GM12891 (cell line): ENCODE measurements at regions not wholly inside any gene's neighbourhood (a gene's known extent, or its start where the extent isn't known, plus 50 kb on each side); places are given as distances from the start of the nearest gene placed in this dataset.

Source experiments
- POLR2A ChIP-seq: IDR thresholded peaks from 2 replicates; pipeline ENCODE4 v1.6.1; 2011; ENCODE audit warnings: low read depth, low read length, control low read depth
- POLR2AphosphoS5 ChIP-seq: IDR thresholded peaks from 2 replicates; pipeline ENCODE4 v1.6.1; 2011; ENCODE audit warnings: low read depth, low read length, control low read depth
- SPI1 ChIP-seq: IDR thresholded peaks from 2 replicates; pipeline ENCODE4 v1.6.1; 2011; ENCODE audit warnings: low read depth, low read length, control low read depth
- TAF1 ChIP-seq: IDR thresholded peaks from 2 replicates; pipeline ENCODE4 v1.6.1; 2011; ENCODE audit warnings: low read depth, low read length, control low read depth

DNA sequence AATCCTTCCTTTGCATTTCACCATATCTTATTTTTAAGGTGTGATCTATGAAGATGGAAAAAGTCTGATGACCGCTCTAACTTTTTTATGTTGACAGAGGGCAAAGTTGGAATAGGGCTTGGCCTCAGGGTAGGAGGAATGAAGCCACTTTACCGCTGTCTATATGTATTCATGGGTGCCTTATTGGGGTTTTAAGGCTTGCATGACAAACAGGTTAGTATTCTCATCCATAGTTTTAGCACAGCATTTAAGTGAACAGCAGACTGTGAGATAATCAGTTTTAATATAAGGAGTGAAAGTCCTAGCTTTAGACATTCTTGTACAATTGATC is 81.7 kb upstream of the BMP2K start:
- no peak for TF ChIP-seq TAF1
- TF ChIP-seq POLR2AphosphoS5: no peak
- TF ChIP-seq POLR2A: no peak
- TF ChIP-seq SPI1: no peak
